Muscle of back (tissue), 3 donors: ENCODE measurements at regions not wholly inside any gene's neighbourhood (a gene's known extent, or its start where the extent isn't known, plus 50 kb on each side); places are given as distances from the start of the nearest gene placed in this dataset.
"Not testable (repeated sequence)": the region's sequence is repeated elsewhere in the genome, so short reads cannot be mapped to it uniquely, and the experiment has no call there.

Experiments used
- DNase-seq, 3 donors: peaks; one replicate each; pipeline versions ENCODE4 v3.0.0 to v3.0.0-alpha.2; 2013

DNA sequence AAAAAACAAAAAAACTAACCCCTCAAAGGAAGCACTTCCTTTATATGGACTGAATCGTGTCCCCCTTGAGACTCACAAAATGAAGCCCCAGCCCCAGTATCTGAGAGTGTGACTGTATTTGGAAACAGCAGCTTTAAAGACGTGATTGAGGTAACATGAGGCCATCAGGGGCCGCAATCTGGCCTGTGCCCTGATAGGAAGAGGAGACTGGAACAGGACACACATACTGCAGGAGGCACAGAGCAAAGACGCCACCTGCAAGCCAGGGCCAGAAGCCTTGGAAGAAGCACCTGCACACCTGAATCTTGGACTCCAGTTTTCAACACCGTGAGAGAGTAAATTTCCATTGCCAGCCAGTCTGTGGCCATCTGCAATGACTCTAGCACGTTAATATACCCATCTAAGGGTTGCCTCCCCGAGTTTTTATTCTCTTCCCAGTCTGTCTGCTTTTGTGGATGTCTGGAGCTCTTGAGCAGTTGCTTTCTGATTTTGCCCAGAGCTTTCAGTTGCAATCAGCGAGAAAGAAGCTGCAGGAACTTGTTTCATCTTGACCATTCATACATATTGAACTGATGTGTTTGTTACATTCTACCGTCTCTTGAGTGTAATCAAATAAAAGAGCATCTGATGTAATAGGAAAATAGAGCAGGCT is 775.8 kb upstream of the TPTE start:
- not testable (repeated sequence) for DNase-seq

DNA sequence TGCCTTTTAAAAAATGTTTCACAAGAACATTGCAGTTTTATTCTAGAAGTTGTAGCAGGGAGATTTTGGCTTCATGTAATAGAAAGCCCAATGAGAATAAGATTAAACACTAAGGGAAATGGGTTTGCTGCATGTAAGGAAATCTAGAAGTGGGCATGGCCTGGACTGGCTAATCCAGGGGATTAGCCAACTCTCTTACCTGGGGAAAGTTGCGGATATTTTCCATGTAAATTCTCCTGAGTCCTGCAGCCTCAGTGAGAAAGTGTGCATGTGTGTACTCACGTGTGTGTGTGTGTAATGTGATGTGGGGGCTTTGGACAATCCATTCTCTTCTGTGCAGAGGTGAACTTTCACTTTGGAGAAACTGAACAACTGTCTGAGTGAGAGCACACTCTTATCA is 775.1 kb upstream of the TPTE start:
- DNase-seq = not testable (repeated sequence)

DNA sequence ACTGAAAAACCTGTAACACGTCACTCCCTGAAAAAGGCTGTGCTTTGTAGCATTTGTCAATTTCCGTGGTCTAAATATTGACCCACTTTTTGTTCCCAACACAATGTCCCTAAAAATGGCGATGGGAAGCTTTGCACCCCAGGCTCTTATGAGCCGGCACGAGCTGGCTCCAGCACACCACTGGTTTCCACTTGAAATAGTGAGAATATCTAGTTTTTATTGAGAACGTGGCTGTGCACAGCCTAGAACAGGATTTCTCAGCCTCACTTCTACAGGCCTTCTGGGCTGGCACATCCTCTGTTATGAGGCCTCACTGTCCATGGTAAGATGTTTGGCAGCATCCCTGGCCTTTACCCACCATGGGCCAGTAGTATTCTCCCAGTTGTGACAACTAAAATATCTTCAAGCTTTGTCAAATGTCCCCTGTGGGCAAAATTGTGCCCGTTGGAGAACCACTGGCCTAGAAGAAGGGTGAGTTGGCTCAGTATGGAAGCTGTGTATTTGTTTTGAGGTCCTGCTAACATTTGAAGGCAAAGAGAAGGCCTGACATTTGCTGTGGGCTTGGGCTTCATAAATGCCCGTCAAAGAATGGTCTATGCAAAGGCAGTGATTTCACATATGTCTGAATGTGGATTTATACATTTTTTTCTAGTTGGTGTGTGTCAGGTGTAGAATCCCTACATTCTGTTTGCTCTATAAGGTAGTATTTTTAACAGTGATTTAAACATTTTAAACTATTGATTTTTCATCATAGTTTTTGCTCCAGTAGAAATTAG is 774.4 kb upstream of the TPTE start:
- DNase-seq = not testable (repeated sequence)

DNA sequence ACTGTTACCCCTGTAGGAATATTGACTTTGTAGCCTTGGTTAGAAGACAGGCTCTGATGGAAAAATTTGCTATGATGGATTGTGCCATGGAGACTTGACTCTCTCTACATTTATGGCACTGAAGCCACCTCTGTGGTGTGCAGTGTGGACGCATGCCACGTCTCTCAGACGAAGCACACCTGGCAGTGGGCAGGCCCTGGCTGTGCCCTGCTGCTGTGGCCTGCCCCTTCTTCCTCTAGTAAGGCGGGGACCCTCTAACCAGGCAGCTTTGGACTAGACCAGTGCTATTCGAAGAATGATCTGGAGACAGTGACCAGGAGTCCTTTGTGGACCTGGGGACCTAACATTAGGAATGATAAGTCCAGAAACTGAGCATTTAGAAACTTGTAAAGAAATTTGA is 773.5 kb upstream of the TPTE start:
- not testable (repeated sequence) for DNase-seq

DNA sequence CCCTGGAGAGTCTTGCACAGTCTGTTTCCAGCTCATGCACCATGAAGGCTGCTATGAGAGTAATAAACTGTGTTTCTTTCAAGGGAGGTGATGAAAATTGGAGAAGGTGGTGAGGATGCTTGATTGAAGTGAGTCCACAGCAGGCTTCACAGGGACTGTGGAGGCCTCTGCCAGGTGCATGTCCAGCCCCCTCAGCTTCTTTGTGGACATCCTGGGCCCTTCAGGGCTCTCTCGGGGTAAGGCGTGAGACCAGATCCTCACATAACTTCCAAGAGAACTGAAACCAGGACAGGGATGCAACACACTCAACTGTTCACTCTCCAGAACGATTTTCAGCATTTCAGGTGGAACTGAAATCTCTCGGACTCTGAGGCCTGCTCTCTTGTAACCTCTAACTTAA is 772.9 kb upstream of the TPTE start:
- not testable (repeated sequence) for DNase-seq

DNA sequence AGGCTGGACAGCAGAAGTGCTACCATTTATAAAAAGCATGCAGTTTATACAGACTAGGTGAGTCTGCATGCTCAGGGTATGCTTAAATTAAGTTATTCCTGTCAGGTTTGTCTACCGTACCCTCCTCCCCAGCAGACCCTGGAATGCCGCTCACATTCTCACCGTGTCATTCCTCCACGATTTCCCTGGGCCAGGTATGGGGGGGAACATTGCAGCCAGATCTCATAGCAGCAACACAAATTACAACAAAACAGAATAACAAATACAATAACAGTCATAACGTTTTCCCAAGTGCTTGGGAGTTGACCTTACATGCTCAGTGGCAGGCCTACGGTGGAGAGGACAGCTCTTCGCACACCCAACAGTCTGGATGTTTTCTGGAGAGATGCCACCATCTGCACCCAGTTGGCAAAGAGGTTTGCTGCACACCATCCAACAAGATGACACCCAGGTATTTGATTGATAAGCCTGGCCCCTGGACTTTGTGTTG is 771.6 kb upstream of the TPTE start:
- DNase-seq = not testable (repeated sequence)

DNA sequence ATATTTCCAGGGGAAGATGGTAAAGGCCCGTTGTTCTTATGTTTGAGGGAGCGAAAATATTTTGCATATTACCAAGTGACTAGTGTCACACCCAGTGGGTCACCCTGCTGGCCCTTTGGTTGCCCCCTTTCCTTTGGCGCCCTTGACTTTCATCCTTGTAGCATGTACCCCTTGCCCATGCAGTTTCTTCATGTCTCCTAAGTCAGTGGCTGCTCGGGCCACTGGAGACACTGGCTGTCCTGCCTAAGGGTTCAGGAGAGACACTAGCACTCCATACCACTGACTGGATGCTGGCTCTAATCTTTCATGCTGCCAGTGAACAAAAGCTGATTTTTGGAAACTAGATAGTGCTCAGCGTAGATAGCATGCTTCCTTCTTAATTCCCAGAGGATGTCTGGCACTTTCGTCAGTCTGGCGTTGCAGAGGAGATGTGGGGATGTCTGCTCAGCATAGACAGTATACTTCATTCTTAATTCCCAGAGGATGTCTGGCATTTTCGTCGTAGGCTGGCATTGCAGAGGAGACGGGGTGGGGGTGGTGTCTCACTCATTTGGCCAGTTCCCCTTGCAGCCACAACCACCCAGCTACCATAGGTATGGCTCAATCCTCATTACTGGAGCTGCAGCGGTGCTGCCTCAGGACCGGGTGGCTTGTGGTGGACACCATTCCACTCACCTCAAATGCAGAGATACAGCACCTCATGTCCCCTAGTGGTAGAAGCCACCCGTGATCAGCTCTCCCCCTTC is 770.9 kb upstream of the TPTE start:
- no peak for DNase-seq

DNA sequence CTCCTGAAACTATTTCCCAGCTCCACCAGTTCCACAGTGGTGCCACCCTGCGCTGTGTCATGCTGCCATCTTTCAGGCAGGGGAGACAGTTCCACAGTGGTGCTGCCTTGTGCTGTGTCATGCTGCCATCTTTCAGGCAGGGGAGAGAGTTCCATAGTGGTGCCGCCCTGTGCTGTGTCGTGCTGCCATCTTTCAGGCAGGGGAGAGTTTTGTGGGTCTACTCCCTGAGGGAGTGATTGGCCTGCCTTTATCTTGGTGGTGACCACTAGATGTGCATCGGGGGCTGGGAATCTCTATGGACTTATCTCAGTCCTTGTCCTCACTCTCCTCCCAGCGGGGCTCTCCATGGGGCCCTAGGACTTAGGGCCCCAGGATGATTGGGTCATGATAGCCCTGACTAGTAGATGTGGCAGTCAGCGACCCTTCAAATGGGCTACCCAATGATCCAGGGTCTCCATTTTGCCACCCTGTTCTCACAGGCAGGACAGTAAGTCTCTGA is 770.2 kb upstream of the TPTE start:
- not testable (repeated sequence) for DNase-seq

DNA sequence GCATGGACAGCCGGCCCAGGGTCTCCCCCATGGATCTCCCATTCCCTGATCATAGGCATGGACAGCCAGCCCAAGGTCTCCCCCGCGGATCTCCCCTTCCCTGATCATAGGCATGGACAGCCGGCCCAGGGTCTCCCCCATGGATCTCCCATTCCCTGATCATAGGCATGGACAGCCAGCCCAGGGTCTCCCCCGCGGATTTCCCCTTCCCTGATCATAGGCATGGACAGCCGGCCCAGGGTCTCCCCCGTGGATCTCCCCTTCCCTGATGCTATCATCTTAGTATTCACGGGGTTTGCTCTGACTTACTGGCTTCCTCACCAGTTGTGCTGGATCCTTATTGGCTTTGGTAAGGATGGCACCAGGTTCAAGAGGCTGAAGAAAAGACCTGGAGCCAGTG is 769.4 kb upstream of the TPTE start:
- not testable (repeated sequence) for DNase-seq

DNA sequence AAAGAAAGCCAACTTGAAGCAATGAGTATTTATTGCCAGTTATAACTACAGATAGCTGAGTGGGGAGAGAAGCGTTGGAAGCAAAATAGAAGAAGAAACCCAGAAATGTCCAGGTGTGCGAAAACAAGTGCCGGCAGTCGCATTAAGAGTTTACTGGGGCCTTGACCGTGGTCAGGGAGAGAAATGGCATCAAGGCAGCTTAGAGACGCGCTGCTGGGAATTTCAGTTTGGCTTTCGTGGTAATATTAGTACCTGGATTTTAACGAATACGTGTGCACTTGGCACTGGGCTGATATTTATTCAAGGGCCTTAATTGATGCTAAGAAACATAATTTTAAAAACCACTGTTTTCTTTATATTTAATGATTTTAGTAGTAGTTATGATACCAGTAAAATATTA is 767.9 kb upstream of the TPTE start:
- DNase-seq = not testable (repeated sequence)

DNA sequence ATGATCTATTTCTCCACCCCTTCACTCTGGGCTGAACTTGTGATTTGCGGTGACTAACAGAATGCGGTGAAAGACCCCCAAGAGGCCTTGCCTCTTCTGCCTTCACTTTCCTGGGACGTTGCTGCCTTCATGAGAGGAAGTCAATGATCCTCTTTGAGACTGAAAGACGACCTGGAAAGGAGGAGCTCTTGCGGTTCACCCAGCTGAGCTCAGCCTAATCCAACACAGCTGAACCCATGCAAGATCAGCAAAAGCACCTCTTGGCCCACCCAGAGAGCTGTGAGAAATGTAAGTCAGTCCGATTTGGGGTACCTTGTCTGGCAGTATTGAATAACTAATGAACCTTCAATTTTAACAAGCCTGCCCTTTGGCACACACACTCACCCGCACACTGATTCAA is 767.4 kb upstream of the TPTE start:
- DNase-seq = no peak

DNA sequence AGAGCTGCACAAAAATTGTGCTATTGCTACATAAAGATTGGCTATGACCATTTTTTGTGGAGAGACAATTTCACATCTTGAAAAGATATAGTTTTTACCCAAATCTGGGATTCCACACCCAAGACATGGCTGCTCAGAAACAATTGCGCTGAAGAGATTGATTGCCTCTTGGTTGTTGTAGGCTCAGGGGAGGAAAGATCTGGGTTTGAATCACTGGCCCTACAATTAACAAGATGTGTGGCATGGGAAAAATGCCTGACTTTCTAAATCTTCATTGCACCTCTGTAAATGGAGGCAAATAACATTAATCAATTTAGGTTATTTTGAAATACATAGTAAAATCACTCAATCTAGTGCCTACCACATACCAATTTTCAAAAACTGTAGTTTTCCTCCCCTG is 766.9 kb upstream of the TPTE start:
- not testable (repeated sequence) for DNase-seq

DNA sequence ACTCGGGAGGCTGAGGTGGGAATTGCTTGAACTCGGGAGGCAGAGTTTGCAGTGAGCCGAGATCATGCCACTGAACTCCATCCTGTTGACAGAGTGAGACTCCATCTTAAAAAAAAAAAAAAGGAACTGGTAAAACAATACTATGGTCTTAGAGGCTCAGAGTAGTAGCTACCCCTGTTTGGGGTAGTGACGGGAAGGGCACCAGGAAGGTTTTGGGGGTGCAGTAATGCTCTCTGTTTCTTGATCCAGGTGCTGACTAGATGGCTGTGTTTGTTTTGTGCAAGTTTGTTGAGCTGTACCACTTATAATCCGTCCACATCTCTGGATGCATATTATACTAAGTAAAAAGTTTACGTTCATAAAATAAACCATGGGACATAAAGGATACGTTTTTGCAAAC is 765.8 kb upstream of the TPTE start:
- DNase-seq = no peak

DNA sequence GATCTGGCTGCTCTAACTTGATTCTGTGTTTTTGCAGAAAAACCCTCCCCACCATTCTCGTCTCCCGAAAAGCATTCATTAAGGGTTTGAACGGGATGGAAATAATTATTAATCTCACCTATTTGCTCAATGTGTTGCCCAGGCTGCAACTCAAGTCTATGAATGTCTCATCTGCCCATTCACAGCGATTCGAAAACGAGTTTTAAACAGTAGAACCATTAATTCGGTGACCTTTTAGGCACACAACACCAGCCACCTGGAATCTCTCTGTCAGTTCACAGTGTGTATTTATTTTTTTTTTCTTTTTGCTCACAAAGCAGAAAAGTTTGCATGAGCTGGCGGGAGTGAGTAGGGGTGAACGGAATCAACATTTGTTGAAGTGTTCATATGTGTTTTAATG is 764.7 kb upstream of the TPTE start:
- no peak for DNase-seq

DNA sequence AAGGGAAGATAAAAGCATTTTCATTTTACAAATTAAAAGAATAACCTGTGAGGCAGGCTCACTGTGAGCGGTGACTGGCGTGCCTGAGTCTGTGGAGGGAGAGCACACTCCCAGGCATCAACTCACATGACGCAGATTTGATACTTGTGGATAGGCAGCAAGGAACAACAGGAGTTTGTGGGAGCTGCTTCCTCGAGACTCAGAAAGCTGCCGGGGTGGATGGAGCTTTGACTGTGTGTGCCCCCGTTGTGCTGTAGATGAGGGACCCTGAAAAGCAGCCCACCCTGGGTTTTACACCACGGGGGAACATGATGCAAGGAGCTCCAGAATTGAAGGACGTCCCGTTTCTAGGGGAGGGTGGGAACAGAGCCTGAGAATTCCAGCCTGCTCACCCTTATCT is 764.3 kb upstream of the TPTE start:
- not testable (repeated sequence) for DNase-seq

DNA sequence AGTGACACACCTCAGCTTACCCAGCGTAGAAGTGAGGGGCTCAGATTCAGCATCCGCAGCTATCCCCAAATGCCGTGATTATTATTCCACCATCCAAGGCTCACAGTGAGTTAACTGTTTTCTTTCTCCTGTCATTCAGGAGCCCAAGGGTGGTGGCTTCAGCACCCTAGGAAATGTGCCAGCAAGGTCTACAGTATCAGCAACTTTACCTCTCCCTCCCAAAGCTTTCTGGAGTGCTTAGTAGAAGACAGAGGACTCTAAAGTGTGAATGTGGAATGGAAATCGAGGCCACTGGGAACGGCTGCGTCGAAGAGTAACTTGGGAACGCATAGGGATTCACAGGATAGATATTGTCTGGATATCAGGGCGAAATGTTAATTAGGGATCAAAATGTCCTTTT is 763.8 kb upstream of the TPTE start:
- DNase-seq = not testable (repeated sequence)

DNA sequence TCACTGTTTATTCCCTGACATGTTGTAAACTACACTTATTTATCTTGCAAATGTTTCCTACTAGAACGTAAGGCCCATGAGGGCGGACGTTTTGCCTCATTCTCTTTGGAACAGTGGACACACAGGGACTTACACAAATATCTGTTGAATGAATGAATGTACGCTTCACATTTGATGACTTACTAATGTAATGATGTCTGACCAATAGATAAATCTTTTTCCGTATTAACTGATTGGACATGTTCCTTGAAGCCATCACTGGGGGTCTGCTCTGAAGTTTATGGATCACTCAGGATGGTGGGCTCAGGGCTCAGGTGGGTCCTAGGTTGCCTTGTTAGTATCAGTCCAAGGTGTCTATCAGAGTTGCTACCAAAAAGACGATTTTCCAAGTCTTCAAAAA is 763.2 kb upstream of the TPTE start:
- no peak for DNase-seq

DNA sequence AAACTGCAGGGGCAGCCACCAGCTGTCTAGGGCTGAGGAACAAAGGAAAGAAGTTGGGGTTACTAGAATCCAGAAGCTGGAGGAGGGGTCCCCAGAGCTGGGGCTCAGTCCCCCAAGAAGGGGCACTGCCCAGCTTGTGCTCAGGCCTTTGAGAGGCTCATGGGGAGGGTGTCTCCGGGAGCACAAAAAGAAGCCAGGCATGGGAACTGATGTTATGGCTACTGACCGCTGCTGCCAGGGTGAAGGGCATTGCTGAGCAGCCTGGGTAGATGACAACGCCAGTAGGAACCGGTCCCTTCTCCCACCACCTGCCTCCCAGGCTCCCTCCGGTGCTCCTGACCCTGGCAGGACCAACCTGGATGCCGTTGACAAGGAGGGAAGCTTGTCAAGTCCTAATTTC is 762.5 kb upstream of the TPTE start:
- DNase-seq = no peak

DNA sequence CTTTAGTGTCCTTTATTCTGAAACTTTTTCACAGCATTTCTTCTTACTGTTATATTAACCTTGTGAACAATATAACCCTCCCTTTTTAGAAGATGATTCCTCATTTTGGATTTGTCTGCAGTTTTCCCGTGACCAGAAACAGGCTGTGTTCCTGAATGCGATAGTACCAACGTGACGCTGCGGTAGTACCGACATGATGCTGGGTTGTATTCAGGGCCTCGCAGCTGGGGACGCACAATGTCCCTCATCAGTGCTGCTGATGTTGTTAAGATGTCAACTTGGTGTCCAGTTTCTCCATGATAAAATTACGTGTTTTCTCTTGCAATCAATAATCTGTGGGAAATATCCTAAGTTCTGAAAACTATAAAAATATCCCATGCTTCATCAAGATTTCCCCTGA is 761.4 kb upstream of the TPTE start:
- DNase-seq = no peak

DNA sequence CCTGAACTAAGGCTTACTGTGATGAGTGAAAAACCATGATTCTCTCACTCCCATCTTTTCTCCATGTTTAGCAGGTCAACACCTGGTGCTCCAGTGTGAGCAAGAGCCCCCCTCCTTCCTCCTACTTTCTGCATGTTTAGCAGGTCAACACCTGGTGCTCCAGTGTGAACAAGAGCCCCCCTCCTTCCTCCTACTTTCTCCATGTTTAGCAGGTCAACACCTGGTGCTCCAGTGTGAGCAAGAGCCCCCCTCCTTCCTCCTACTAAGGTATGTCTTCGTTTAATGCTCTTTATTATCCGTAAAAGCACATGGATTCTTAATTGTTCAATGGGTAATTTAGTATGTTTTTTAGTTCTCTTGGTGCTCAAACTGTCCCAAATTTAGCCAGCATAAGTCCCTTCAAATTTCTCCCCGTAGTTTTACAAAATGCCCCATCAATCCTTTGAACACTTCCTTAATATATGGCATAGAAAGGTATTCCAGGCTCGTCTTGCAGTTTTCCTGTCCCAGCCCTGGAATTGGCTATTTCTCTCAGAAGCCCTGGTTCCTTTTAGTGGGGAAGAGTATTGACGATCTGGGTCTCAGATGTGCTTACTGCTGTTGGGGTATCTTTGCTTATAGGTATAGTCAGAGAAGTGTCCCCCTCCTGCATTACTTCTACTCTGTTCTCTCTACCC is 760.8 kb upstream of the TPTE start:
- DNase-seq = no peak

DNA sequence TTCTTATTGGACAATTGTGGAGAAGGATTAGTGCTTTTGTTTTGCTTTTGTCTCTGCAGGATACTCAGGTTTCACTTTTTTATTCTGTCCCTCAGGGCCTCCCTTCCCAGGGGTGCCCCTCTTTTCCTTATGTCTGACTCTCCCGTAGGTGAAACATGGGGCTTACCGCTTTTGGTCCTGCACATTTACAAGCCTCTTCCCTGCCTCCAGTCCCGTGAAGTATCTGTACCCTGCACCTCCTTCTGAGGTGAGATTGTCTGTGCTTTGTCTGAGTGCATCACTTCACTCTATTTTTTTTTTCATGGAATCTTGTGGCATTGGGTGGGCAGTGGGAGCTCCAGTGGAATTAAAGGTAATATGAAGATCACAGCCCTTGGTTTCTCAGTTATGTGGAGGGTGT is 758.1 kb upstream of the TPTE start:
- no peak for DNase-seq

DNA sequence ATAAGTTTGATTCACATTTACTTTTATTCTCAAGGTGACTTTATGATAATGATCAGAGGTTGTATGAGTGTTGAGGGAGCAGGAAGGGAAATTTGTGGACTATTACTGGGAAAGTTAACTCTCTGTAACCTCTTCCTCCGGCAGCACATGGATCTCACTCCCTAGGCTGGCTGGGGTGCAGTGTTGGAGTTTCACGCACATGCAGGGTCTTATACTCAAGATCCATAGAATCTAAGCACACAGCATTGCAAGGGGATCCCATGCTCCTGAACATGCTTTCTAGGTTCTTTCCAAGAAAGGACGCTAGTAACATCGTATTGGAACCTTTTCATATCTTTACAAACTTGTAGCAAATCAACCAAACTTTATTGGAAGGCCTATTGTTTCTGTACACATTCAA is 757.6 kb upstream of the TPTE start:
- DNase-seq = no peak
